ENCODE measurements at regions not wholly inside any gene's neighbourhood (a gene's known extent, or its start where the extent isn't known, plus 50 kb on each side); places are given as distances from the start of the nearest gene placed in this dataset.
A peak's percentile ranks its signal among the peaks of the same experiment; 100 is the strongest.

- DNase-seq: peak; percentile 42
These were observed 296.3 kb downstream of the UACA start for GRCh38 chr15:70466895-70467529.

GRCh38 chr15:70466305-70466704 is 297.1 kb downstream of the UACA start:
- no peak for DNase-seq

GRCh38 chr15:70465812-70466211 is 297.5 kb downstream of the UACA start:
- no peak for DNase-seq

DNA sequence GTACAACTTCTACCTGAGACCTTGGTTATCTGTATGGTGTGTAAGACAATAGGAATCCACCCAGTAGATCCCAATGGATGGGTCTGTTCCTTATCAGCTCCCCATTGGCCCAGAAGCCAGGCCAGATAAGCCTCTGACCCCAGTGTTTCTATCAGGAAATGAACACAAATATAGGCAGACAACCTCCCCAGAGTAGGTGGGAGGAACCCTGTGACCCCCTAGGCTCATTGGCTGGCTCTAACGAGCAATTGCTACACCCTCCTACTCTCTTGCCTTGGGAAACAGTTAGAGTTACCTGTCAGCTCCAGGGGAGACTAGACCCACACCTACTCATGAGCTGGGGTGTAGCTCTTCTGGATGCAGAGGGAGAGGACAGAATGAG is 299.9 kb downstream of the UACA start:
- no peak for DNase-seq

DNA sequence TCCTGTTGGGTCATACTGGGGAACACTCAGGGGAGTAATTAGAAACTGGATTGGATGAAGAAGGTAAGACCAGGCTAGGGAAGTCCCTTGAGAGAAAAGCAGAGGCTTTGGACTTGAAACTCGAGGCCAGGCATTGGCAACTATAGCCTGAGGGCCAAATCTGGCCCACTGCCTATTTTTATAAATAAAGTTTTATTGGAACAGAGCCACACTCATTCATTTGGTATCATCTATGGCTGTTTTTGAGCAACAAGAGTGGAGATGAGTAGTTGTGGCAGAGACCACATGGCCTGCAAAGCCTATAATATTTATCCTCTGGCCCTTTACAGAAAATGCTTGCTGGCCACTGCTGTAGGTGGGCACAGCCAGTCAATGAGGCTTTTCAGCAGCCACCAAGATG is 301.4 kb downstream of the UACA start:
- DNase-seq: no peak

GRCh38 chr15:70461017-70461416 is 302.3 kb downstream of the UACA start:
- no peak for DNase-seq

DNA sequence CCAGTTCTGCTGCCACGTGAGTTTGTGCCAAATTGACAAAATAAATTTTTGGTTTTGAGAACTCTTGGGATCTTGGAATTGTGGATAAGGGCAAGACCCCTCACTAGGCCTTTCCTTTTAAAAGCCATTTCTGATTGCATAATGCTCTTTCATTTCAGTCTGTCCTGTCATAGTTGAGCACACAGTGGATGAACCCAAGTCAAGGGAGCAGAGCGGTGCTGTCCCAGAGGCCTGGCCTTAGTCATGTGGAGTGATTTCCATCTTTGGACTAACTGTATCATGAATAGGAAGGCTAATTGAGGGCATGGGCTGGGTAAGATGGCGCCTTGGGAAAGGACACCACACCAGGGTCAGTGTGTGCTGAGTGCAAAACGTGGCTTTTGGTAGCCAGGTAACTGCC is 304.0 kb downstream of the UACA start:
- no peak for DNase-seq

GRCh38 chr15:70453766-70454165 is 309.6 kb downstream of the UACA start:
- DNase-seq: no peak

- DNase-seq: no peak
These were observed 310.1 kb downstream of the UACA start for GRCh38 chr15:70453238-70453637.

GRCh38 chr15:70451821-70452653 is 311.3 kb downstream of the UACA start:
- no peak for DNase-seq

DNA sequence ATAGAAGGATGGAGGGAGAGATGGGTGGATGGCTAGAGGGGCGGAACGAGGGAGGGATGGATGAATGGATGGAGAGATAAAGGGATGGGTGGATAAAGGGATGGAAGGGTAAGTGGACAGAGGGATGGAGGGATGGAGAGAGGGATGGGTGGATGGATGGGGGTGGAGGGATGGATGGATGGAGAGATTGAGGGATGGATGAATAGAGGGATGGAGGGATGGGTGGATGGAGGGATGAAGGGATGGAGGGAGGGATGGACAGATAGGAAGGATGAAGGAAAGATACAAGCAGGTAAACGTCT is 313.3 kb downstream of the UACA start:
- no peak for DNase-seq

GRCh38 chr15:70449311-70450141 is 313.8 kb downstream of the UACA start:
- no peak for DNase-seq

DNA sequence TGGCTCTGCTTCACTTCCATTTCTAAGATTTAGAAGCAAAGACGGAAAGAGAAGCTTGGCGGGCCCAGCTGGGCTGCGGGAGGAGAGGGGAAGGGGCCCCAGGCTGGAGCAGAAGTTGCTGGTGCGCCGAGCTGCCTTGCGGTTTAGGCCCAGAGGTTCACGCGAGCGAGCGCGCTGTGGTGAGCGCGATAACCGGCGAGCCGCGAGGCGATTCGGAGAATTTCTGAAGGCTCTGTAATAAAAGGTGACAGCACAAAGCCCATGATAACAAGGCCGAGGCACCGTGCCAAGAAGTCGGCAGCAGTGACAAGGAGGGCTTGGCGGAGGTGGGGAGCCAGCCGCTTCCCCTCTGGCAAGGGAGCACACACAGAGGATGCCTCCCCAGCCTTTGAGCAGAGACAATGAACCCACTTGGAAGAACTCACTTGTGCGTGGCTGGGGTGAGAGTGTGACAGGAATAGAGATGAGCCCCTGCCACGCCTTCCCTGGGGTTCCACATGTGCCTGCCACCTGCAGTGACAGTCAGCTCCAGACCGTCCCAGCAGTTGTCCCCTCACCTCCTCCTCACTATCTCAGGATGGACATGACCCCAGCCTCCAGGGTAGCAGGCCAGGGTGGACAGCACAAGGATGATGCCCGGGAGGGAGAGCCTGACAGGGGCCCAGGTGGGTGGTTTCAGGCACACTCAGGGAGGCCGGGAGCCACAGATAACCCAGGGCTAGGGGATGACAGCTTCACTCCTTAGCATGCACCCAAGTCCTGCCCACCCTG is 315.2 kb downstream of the UACA start:
- peak; percentile 60 for DNase-seq

- DNase-seq: no peak
These were observed 315.8 kb downstream of the UACA start for GRCh38 chr15:70447521-70447920.

DNA sequence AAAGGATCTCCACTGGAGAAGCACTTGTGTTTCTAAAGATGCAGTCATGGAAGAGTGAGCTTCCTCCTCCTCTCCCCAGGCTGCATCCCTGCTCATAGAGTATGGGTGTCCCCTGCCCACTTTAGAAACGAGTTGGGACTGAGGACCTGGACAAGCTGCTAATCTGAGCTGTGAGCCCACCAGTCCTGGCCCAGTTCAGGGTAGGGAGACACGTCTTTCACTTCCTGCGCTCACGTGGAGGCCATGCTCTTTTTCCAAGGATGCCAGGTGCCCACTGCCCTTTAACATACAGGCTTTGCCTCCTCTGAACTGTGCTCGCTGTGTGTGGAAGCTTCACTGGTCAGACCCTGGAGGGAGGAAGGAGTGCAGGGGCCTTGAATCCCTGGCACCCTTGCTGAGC is 316.3 kb downstream of the UACA start:
- no peak for DNase-seq

GRCh38 chr15:70443486-70444273 is 319.7 kb downstream of the UACA start:
- DNase-seq: no peak

DNA sequence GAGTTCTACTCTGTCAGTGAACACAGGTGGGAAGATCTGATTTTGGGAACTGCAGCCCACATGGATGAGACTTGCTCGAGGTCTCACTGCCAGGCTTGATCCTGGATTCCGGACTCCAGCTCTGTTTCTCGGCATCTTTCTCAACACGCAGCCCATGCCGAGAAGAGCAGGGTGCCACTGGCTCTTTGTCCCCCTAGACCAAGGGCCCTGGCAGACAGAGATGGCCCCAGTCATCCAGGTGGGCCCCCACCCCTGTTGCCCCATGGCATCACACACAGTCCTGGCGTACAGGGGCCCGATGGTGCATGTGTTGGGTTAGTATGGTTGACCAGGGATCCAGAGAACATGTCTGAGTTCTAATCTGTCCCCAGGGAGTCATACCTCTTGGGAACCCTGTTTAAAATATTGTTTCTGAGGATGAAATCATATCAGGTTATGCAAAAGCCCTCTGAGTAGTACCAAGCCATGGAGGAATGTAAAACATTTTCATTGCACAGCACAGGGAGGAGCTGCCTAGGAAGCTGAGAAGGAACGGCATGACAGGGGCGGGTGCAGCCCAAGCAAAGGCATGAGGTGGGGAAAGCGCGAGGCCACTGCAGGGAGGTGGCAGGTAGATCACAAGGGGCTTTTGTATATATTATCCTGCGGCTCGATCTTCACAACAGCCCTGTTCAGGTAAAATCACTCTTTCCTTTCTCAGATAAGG is 320.6 kb downstream of the UACA start:
- DNase-seq: no peak

- no peak for DNase-seq
These were observed 321.1 kb downstream of the UACA start for GRCh38 chr15:70442211-70442610.

- DNase-seq: no peak
These were observed 322.8 kb downstream of the UACA start for GRCh38 chr15:70440416-70441138.

DNA sequence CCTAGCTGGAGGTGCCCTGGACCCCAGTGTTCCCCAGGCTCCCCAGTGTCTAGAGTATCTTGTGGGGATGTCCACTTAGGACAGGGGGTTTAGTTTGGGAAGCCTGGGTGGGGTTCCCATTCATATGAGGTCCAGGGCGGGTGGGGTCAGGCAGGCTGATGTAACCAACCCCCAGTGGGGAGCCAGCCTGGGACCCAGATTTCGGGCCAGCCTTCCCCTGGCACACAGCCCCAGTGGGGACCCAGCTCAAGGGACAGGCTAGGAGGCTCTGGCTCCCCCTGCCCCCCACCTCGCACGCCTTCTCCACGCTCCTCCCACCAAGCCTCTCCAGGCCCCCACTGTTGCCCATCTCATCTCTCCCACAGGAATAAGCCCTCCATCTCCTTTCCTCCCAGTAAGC is 323.5 kb downstream of the UACA start:
- DNase-seq: no peak

GRCh38 chr15:70439304-70439877 is 324.0 kb downstream of the UACA start:
- no peak for DNase-seq
